C4-2B (cell line): ENCODE measurements at regions not wholly inside any gene's neighbourhood (a gene's known extent, or its start where the extent isn't known, plus 50 kb on each side); places are given as distances from the start of the nearest gene placed in this dataset.

Source experiments
- ZFX ChIP-seq: fragments of 450-650 bp; IDR thresholded peaks from 2 replicates; pipeline ENCODE4 v1.6.1; 2017
- TF ChIP-seq, protein P1 (sequence below): fragments of 450-650 bp; conservative IDR thresholded peaks from 2 replicates; pipeline ENCODE4 v1.5.1; 2017; ENCODE audit warnings: mild to moderate bottlenecking

DNA sequence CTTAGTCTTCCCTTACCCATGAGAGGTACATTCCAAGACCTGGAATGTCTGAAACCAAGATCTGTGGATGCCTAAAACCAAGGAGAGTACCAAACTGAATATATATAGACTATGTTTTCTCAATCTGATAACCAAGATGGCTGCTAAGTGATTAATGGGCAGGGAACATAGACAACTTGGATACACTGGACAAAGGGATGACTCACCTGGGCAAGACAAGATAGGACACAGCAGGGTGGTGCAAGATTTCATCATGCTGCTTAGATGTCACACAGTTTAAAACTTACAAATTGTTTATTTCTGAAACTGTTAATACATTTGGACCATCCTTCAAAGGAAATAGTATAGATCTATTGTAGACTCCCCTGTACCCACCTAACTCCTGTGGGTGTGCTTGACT, 130.9 kb downstream of the HTR1A start:
- TF ChIP-seq, protein P1, sequence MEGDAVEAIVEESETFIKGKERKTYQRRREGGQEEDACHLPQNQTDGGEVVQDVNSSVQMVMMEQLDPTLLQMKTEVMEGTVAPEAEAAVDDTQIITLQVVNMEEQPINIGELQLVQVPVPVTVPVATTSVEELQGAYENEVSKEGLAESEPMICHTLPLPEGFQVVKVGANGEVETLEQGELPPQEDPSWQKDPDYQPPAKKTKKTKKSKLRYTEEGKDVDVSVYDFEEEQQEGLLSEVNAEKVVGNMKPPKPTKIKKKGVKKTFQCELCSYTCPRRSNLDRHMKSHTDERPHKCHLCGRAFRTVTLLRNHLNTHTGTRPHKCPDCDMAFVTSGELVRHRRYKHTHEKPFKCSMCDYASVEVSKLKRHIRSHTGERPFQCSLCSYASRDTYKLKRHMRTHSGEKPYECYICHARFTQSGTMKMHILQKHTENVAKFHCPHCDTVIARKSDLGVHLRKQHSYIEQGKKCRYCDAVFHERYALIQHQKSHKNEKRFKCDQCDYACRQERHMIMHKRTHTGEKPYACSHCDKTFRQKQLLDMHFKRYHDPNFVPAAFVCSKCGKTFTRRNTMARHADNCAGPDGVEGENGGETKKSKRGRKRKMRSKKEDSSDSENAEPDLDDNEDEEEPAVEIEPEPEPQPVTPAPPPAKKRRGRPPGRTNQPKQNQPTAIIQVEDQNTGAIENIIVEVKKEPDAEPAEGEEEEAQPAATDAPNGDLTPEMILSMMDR, result no peak
- no peak for TF ChIP-seq ZFX
